Pancreas (tissue), 10 donors: ENCODE measurements at regions not wholly inside any gene's neighbourhood (a gene's known extent, or its start where the extent isn't known, plus 50 kb on each side); places are given as distances from the start of the nearest gene placed in this dataset.

ENCODE experiments used
- ATAC-seq, 4 donors: fragments of 200-7000 bp; cut with Tn5 transposase; one replicate each; pipeline versions ENCODE4 v1.8.0 to v1.9.1; 2020; ENCODE audit warnings: mild to moderate bottlenecking in 4 of 4, moderate library complexity in 4 of 4
- DNase-seq, 6 donors: peaks; one replicate each; pipeline ENCODE4 v3.0.0-alpha.2; 2020
- FAIRE-seq: peaks from 2 replicates; lab custom pipeline; 2012; peaks lifted over from hg19 to GRCh38; lab: Jason Lieb, UNC
- H3K27ac ChIP-seq, 4 donors: fragments of 200-600 bp; sonication (generic); 1 replicate in 3 of 4; 2 replicates in 1 of 4; pipeline versions ENCODE4 v1.5.0 to v1.8.0; 2020
- H3K27me3 ChIP-seq, 4 donors: fragments of 200-600 bp; one replicate each; pipeline ENCODE4 v1.8.0; 2021
- H3K36me3 ChIP-seq, 3 donors: fragments of 200-600 bp; sonication (generic) in 1 of 3; one replicate each; pipeline versions ENCODE4 v1.5.0 to v1.8.0; 2020 to 2021
- H3K4me1 ChIP-seq, 3 donors: fragments of 200-600 bp; one replicate each; pipeline ENCODE4 v1.8.0; 2021
- H3K4me3 ChIP-seq, 4 donors: fragments of 200-600 bp; sonication (generic) in 2 of 4; one replicate each; pipeline versions ENCODE4 v1.5.0 to v1.8.0; 2020 to 2021
- H3K9me3 ChIP-seq, 4 donors: fragments of 200-600 bp; one replicate each; pipeline ENCODE4 v1.8.0; 2021
- CTCF ChIP-seq, 4 donors: fragments of 200-600 bp; sonication (generic) in 3 of 4; IDR thresholded peaks; one replicate each; pipeline versions ENCODE4 v1.5.0 to v1.8.0; 2021; ENCODE audit warnings: antibody characterized with exemption in 4 of 4
- WGBS, 2 donors: extraction: QIAGEN DNeasy Blood & Tissue Kit; methylation state at CpG; one replicate each; pipeline ENCODE4 v1.1.7; 2013; 5-methylcytosine and 5-hydroxymethylcytosine counted together
- intact Hi-C, 3 donors: fragments of 100-400 bp; cut with DNase I; formaldehyde crosslinking; loops; one replicate each; pipeline versions ENCODE4 v1.11.1 to v1.14.2; 2022
- donor health status: healthy with polysubstance abuse.
- donor health status: DM: no; HTN: no; CAD: no; lungs with moderate emphysema.
- donor health status: DM: no; HTN: no; CAD: no.
- donor health status: control.
- donor health status: control.
- donor health status: Bipolar disorder and iron deficiency.
- donor health status: DM: yes; HTN: yes; CAD: no.
- donor health status: DM: no; HTN: no; CAD: no.
- donor health status: DM: no; HTN: no; CAD: no.
- donor health status: DM: yes; HTN: yes; CAD: no.

DNA sequence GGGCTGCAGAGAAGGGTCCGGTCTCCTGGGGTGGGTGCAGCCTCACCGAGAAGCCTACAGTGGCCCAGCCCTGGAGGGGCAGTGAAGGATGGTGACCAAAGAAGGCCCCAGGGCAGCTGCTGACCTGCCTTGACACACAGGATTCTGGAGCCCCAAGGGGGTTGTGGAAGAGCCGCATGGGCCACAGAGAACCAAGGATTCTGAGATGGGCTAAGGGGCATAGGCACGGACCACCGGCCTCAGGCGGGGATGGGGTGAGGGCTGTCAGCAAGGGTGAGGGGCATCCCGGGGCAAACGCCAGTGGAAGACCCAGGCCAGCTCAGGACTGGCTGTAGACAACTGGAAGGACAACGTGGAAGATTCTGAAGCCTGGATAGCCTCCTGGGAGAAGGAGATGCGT, 151.6 kb downstream of the TEX29 start:
- ATAC-seq: no peak
- no peak overlapping the region for H3K27ac ChIP-seq
- H3K4me1 ChIP-seq: no peaks in the 10 kb centered on the region
- no peaks in the 10 kb centered on the region for H3K27me3 ChIP-seq
- TF ChIP-seq CTCF (IDR thresholded peaks at IDR 0.05): no peak
- no peak for DNase-seq
- intact Hi-C loops: loop anchor here in 2 of 3 donors (5.0 to 10.0 kb wide), 2 partner anchors 970 to 1143 kb away; no protein-coding TSS in a partner anchor
- no peaks in the 10 kb centered on the region for H3K36me3 ChIP-seq
- no peaks in the 10 kb centered on the region for H3K9me3 ChIP-seq
- WGBS, 2 donors: 52 to 65% methylated on average over 10 of the region's 10 CpGs
- no peak overlapping the region for H3K4me3 ChIP-seq
- FAIRE-seq: no peak

- Histone ChIP-seq H3K4me1 (no peaks in the 10 kb centered on the region), H3K4me3 (no peak overlapping the region), H3K36me3 (no peaks in the 10 kb centered on the region), H3K27me3 (no peaks in the 10 kb centered on the region), H3K27ac (no peak overlapping the region), H3K9me3 (no peaks in the 10 kb centered on the region)
- TF ChIP-seq CTCF (IDR thresholded peaks at IDR 0.05): no peak
- DNase-seq (peak in 1 of 6 donors; percentile 5), ATAC-seq (no peak), FAIRE-seq (no peak)
- WGBS, 2 donors: 52 to 68% methylated on average over 19 of the region's 19 CpGs
- intact Hi-C loops: loop anchor here in 2 of 3 donors (5.0 to 10.0 kb wide), 2 partner anchors 969 to 1142 kb away; no protein-coding TSS in a partner anchor
These were observed 152.4 kb downstream of the TEX29 start for GRCh38 chr13:111472559-111473460.

GRCh38 chr13:111474136-111475002, 153.9 kb downstream of the TEX29 start:
- no peaks in the 10 kb centered on the region for H3K9me3 ChIP-seq
- WGBS, 2 donors: 46 to 50% methylated on average over 23 of the region's 23 CpGs
- H3K4me1 ChIP-seq: no peaks in the 10 kb centered on the region
- DNase-seq (peak in 1 of 6 donors; percentile 31), FAIRE-seq (no peak), ATAC-seq (peak in 3 of 4 donors; percentile 79 to 87 (median 86))
- intact Hi-C loops: loop anchor here in 2 of 3 donors (5.0 to 10.0 kb wide), 2 partner anchors 968 to 1140 kb away; no protein-coding TSS in a partner anchor
- no peak overlapping the region for H3K4me3 ChIP-seq
- no peak overlapping the region for H3K27ac ChIP-seq
- TF ChIP-seq CTCF (IDR thresholded peaks at IDR 0.05): peak; percentile 23 to 44 (median 33)
- no peaks in the 10 kb centered on the region for H3K27me3 ChIP-seq
- H3K36me3 ChIP-seq: no peaks in the 10 kb centered on the region

GRCh38 chr13:111475488-111475887, 155.0 kb downstream of the TEX29 start:
- 65 to 69% methylated on average over 8 of the region's 8 CpGs for WGBS, 2 donors
- no peak for TF ChIP-seq CTCF (IDR thresholded peaks at IDR 0.05)
- Histone ChIP-seq H3K27me3 (no peaks in the 10 kb centered on the region), H3K36me3 (no peaks in the 10 kb centered on the region), H3K9me3 (no peaks in the 10 kb centered on the region), H3K4me1 (no peaks in the 10 kb centered on the region), H3K4me3 (no peak overlapping the region), H3K27ac (no peak overlapping the region)
- no peak for FAIRE-seq
- no peak for DNase-seq
- intact Hi-C loops: loop anchor here in 1 of 3 donors (5.0 to 10.0 kb wide), 2 partner anchors 967 to 1139 kb away; no protein-coding TSS in a partner anchor
- ATAC-seq: no peak
